HG03139 (cell line): ENCODE measurements at regions not wholly inside any gene's neighbourhood (a gene's known extent, or its start where the extent isn't known, plus 50 kb on each side); places are given as distances from the start of the nearest gene placed in this dataset.
"Not testable (repeated sequence)": the region's sequence is repeated elsewhere in the genome, so short reads cannot be mapped to it uniquely, and the experiment has no call there.

Source experiments
- ATAC-seq: cut with Tn5 transposase; IDR thresholded peaks from one replicate; pipeline ENCODE4 v1.9.1; 2021; ENCODE audit not compliant: unreplicated experiment

DNA sequence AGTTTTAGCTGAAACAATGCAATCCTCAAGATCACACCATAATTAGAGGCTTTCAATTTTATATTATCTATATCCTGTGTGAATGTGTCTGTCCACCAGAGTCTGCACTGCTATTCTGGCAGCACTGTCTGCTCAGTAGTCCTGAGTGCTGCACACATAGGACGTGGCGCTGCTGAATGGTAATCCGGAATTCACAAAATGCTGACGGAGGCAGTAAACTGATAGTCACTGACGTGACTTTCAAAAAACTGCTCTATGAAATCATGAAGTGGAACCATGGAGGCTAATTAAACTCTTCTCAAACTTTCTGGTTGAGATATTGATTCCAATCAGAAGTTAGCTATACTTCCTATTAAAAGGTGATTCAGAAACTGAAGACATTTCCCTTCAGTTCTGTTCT lies 190.8 kb upstream of the NOX3 start:
- no peak for ATAC-seq

- ATAC-seq: no peak
Measured at GRCh38 chr6:155645325-155645724, 189.7 kb upstream of the NOX3 start.

DNA sequence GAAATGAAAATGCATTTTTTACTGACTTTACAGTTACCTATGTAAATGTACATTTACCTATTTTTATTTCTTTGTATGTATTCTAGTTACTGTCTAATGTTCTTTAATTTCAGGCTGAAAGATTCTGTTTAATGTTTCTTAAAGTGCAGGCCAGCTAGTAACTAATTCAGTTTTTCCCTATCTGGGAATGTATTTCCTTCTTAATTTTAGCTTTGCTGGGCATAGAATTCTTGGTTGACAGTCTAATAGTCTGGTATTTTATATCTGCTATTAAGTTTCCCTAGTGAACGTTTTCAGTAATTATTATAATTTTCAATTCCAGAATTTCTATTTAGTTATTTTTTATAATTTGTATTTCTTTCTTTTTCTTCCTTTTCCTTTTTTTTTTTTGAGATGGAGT lies 186.0 kb upstream of the NOX3 start:
- no peak for ATAC-seq

DNA sequence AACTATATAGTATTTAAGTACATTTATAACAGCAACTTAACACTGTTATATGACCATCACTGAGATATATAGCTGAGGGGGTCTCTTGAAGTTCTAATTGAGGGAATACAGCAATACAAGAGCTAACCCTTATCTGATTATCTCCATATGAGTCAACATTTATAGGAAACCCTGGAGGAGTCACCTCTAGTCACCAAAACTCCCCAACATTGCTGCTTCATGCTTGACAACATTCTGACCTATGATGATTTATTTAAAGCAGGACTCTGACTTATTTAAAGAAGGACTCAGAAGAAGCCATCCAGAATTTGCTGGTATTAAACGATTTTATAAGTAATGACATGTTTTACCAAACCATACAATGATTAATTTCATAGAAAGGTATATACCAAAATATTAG lies 182.6 kb upstream of the NOX3 start:
- no peak for ATAC-seq

DNA sequence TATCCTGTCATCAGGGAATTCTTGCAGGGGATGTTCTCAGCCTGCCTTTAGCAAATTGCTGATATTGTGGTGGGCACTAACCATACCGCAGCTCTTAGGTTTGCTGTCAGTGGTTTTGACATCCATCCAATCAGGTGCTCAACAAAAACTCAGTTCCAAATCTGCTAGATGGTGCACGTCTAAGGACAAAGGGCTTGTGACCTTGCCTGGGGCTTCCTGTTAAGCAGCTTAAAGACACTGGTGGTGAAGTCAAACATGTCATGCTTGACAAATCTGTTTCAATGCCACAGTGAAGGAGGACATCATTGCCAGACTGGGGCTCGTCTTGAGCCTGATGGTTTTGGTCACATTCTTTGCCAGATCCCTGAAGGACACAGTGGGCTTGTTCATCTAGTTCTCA lies 179.8 kb upstream of the NOX3 start:
- ATAC-seq: no peak

DNA sequence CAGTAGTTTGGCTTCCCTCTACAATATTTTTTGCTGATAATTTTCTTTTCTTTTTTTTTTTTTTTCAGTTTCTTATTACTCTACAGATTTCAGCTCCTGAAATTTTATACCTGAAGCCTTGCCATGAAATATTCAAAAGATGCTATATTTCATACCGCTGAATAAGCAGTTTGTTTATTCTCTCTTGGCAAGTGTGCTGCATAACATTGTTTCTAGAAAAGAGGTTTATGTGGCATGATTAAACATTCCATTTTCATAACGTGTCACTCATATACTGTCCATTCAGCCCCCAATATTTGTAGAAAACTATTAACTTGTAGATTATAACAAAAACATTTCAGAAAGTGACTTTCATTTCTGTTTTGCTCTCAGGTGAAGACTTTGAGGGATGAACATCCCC lies 174.4 kb upstream of the NOX3 start:
- no peak for ATAC-seq

GRCh38 chr6:155629652-155630051 lies 174.0 kb upstream of the NOX3 start:
- no peak for ATAC-seq

GRCh38 chr6:155628306-155628705 lies 172.7 kb upstream of the NOX3 start:
- no peak for ATAC-seq

DNA sequence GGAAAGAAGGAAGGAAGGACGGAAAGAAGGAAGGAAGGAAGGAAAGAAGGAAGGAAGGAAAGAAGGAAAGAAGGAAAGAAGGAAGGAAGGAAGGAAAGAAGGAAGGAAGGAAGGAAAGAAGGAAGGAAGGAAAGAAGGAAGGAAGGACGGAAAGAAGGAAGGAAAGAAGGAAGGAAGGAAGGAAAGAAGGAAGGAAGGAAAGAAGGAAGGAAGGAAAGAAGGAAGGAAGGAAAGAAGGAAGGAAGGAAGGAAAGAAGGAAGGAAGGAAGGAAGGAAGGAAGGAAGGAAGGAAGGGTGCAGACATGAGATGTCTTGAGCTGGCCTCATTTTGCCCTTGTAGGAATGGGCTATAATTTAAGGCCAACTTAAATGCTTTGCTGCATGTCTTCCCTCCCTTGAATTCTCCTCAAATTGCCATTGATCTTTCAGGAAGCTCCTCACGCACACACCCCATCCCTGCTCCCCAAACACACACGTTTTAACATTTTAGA lies 172.1 kb upstream of the NOX3 start:
- ATAC-seq: not testable (repeated sequence)

GRCh38 chr6:155623450-155624178 lies 168.0 kb upstream of the NOX3 start:
- ATAC-seq: no peak

DNA sequence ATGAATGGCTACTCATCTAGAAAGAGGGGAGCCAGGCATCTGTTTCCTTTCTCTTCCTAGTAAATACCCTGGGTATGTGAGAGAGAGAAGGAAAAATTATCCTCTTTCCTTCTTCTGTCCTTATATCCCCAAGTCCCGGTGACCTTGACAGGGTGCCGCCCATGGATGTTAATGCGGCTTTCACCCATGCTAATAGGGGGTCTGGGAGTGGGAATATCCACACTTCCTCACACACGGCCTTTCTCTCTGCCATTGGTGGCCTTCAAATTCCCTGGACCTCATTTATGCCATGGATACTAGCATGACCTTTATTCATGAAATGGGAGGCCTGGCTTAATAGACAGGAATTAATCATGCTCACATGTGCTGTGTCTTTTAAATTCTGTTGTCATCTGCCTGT lies 159.0 kb upstream of the NOX3 start:
- no peak for ATAC-seq

DNA sequence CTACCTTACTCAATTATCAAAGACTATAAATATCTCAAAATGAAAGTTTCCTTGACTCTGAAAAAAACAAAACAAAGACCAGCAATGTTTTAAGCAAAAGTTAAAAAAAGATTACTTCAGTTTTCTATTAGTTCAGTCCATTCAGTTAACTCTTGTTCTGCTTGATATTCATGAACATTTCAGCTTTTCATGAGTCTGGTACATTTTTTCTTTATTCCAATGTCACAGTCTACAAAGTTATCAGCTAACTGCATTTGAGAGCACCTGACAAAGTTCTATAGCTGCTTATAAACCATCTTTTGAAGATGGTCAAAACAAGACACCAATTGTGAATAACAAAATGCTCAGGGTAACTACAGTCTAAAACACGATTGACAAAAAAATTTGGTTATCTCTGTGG lies 156.1 kb upstream of the NOX3 start:
- ATAC-seq: no peak

DNA sequence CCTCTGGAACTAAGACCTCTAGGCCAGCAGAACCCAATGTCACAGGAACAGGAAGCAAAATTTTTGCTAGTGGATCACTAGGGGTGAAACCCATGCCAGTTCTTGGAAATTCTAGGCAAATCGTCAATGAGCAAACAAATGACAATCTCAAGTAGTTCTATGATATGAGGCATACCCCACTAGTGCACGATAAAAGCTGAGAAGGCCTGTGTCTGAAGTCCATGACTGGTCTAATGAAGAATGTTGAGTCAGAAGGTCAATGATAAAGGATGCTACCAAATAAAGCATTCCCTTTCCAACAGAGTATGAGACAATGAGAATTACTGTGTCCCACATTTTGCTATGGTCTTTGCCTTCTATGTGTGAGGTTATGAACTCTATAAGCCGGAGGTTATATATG lies 149.4 kb upstream of the NOX3 start:
- ATAC-seq: no peak

DNA sequence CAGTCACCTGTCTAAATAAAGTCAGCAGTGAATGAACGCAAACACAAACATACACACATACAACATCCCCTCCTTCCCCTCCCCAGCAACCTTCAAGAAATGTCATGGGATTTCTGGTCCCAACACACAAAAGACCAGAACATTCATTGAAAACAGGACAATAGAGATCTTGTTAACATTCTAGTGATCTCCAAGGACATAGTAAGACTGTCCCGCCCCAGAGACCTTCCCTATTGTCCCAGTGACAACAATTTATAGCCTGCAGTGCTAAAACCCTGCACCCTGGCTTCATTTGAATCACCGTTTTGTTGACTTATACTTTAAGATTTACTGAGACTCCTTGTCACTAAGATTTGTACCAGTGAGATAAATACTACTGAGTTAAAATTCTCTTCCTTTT lies 143.9 kb upstream of the NOX3 start:
- no peak for ATAC-seq

DNA sequence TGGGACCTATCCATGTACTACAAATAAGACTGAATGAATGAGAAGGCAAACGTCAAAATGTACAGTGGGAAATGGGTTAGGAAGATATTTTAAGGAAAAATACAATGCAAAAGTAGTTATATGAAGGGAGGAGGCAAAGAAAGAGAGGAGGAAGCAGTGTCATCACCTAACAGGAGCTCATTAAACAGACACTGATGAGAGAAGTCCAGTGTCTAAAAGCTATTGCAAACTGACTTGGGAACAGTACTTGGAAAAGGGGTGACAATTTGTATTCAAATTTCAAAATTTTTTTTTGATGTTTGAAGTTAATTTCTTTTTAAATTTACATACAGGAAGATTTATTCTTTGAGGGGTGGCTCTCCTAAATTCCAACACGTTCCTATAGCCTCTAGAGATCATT lies 143.5 kb upstream of the NOX3 start:
- ATAC-seq: no peak

DNA sequence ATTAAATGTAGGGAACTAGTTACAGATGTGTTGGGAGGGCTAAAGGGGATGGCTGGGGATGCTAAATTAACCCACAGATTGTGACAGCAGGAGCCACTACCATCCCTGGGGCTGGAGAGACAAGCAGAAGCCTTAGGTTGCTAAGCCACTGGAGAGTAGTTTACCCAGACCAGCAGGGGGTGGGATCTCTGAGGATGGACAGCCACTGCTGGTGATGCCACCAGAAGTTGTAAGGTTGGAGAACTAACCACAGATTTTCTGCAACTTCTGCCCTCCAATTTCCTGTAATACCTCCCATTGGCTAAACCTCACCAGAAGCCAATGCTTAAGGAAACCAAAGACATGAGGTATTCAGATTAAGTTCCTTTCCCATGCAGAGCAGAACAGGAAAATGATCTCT lies 139.6 kb upstream of the NOX3 start:
- no peak for ATAC-seq

DNA sequence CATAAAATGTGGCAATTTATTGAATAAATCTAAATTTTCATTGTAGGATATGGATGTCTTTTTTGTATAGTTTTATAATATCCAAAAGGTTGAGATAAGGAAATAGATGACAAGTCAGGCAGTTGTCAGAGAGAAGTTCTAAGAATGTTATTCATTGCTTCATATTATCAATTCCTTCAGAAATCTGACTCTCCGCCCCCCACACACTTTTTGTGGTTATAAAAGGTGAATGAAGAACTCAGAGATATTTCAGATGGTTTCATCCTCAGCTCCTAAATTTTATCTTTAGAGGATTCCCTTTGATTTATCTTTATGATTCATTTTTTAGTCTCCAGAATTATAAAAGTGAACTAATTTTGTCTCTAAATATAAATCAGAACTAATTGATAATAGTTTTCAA lies 136.1 kb upstream of the NOX3 start:
- ATAC-seq: no peak

GRCh38 chr6:155589190-155589589 lies 133.6 kb upstream of the NOX3 start:
- no peak for ATAC-seq

GRCh38 chr6:155587817-155588216 lies 132.2 kb upstream of the NOX3 start:
- ATAC-seq: no peak

DNA sequence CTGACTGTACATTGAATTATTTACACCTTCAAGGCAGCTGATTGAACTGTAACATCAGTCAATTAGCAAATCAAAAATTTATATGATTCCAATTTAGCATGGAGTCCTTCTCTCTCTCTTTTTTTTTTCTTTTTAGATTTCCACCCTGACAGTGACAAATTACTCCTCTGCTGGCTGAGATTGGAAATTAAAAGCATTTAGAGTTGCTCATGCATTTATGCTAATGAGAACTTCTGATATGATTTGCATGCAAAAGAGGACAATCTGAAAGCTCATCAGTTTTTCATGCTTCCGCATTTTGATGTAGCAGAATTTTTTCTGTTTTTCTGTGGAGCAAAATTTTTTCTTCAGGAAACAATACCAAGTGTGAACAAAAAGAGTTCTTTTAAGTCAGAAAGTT lies 130.5 kb upstream of the NOX3 start:
- ATAC-seq: no peak

DNA sequence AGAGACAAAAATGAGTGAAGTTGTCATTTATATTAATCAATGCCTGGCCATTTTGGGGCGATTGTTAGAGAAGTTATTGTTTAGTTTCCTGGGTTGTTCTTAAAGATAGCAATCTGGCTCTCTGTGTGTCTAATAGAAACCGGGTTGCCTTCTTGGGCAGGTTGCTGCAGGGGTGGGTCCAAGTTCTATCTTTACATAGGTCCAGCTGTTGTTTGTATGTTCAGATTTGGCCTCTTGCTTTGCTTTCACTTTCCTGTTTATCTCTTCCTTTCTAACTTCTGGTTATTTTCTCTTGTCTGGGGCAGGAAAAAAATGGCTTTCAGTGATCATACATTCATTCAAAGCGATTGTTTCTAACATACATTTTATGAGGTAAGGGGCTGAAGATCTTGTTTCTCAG lies 128.4 kb upstream of the NOX3 start:
- no peak for ATAC-seq

GRCh38 chr6:155582016-155582991 lies 126.7 kb upstream of the NOX3 start:
- ATAC-seq: no peak
